GM23338 (cell line): ENCODE measurements at regions not wholly inside any gene's neighbourhood (a gene's known extent, or its start where the extent isn't known, plus 50 kb on each side); places are given as distances from the start of the nearest gene placed in this dataset.

Experiments used
- ATAC-seq: fragments of 200-7000 bp; cut with Tn5 transposase; 3 replicates; pipeline ENCODE4 v1.9.1; 2020
- DNase-seq: peaks from one replicate; pipeline ENCODE4 v3.0.0-alpha.2; 2015; ENCODE audit warnings: low spot score
- H2AFZ ChIP-seq: fragments of 200-600 bp; sonication (generic); 2 replicates; pipeline ENCODE4 v1.8.0; 2016; ENCODE audit warnings: antibody characterized with exemption, mild to moderate bottlenecking, moderate library complexity
- H3F3A ChIP-seq: fragments of 200-600 bp; sonication (generic); replicated peaks from 2 replicates; pipeline ENCODE4 v1.8.0; 2017; ENCODE audit warnings: antibody characterized with exemption, mixed run types, low read depth
- H3K27ac ChIP-seq: fragments of 200-600 bp; sonication (generic); 2 replicates; pipeline ENCODE4 v1.6.1; 2016; ENCODE audit warnings: low read depth
- H3K27me3 ChIP-seq: fragments of 200-600 bp; sonication (generic); 2 replicates; pipeline ENCODE4 v1.8.0; 2016; ENCODE audit warnings: mild to moderate bottlenecking, mixed run types, moderate library complexity; ENCODE audit not compliant: insufficient read depth
- H3K36me3 ChIP-seq: fragments of 200-600 bp; sonication (generic); 2 replicates; pipeline ENCODE4 v1.8.0; 2016; ENCODE audit warnings: mild to moderate bottlenecking; ENCODE audit not compliant: insufficient read depth
- H3K4me1 ChIP-seq: fragments of 200-600 bp; sonication (generic); 2 replicates; pipeline ENCODE4 v1.8.0; 2016; ENCODE audit warnings: mild to moderate bottlenecking, moderate library complexity; ENCODE audit not compliant: insufficient read depth
- H3K4me2 ChIP-seq: fragments of 200-600 bp; sonication (generic); 2 replicates; pipeline ENCODE4 v1.7.1; 2017; ENCODE audit warnings: mixed run types
- H3K4me3 ChIP-seq: fragments of 200-600 bp; sonication (generic); 2 replicates; pipeline ENCODE4 v1.6.1; 2016; ENCODE audit warnings: mixed run types
- H3K79me2 ChIP-seq: fragments of 200-600 bp; sonication (generic); replicated peaks from 2 replicates; pipeline ENCODE4 v1.8.0; 2017; ENCODE audit warnings: mild to moderate bottlenecking; ENCODE audit not compliant: insufficient read depth
- H3K9me2 ChIP-seq: fragments of 200-600 bp; sonication (generic); 2 replicates; pipeline ENCODE4 v1.8.0; 2017; ENCODE audit not compliant: insufficient read depth
- H4K20me1 ChIP-seq: fragments of 200-600 bp; sonication (generic); replicated peaks from 2 replicates; pipeline ENCODE4 v1.8.0; 2017; ENCODE audit warnings: mild to moderate bottlenecking; ENCODE audit not compliant: insufficient read depth
- H3K27ac Mint-ChIP-seq: 2 replicates; pipeline ENCODE4 v1.8.0; 2020; ENCODE audit warnings: inconsistent platforms, mild to moderate bottlenecking, moderate library complexity, mixed read lengths
- H3K27me3 Mint-ChIP-seq: 3 replicates; pipeline ENCODE4 v1.8.0; 2022; ENCODE audit warnings: low read depth, mild to moderate bottlenecking, moderate library complexity, mixed read lengths, inconsistent platforms; ENCODE audit not compliant: insufficient read depth, poor library complexity
- H3K36me3 Mint-ChIP-seq: 3 replicates; pipeline ENCODE4 v1.8.0; 2021; ENCODE audit warnings: low read depth, mild to moderate bottlenecking, inconsistent platforms, moderate library complexity, mixed read lengths
- H3K4me1 Mint-ChIP-seq: 3 replicates; pipeline ENCODE4 v1.8.0; 2020; ENCODE audit warnings: mild to moderate bottlenecking, inconsistent platforms, mixed read lengths
- H3K4me3 Mint-ChIP-seq: 3 replicates; pipeline ENCODE4 v1.8.0; 2021; ENCODE audit warnings: moderate library complexity, mild to moderate bottlenecking, inconsistent platforms, mixed read lengths
- H3K9me3 Mint-ChIP-seq: 3 replicates; pipeline ENCODE4 v1.8.0; 2020; ENCODE audit warnings: moderate library complexity, mild to moderate bottlenecking, inconsistent platforms, mixed read lengths
- CREB1 ChIP-seq: fragments of 250-450 bp; sonication (Bioruptor Pico); IDR thresholded peaks from 2 replicates; pipeline ENCODE4 v1.5.0; 2020; ENCODE audit warnings: low read depth, mild to moderate bottlenecking, moderate library complexity
- CTCF ChIP-seq, 2 experiments: fragments of 200-600 bp in 1 of 2; sonication (generic) in 1 of 2; conservative IDR thresholded peaks; 2 replicates each; pipeline versions ENCODE4 v1.5.1 to v1.6.1; 2016 to 2017; ENCODE audit warnings: antibody characterized with exemption in 2 of 2, low read depth in 2 of 2, mild to moderate bottlenecking in 2 of 2, moderate library complexity in 1 of 2
- ETS1 ChIP-seq: IDR thresholded peaks from 2 replicates; pipeline ENCODE4 v1.6.1; 2016; ENCODE audit warnings: antibody characterized with exemption
- EZH2 ChIP-seq: fragments of 200-600 bp; sonication (generic); IDR thresholded peaks from one replicate; pipeline ENCODE4 v1.8.0; 2017; ENCODE audit warnings: antibody characterized with exemption, mild to moderate bottlenecking, low read depth; ENCODE audit not compliant: unreplicated experiment
- EZH2phosphoT487 ChIP-seq: fragments of 200-600 bp; sonication (generic); IDR thresholded peaks from one replicate; pipeline ENCODE4 v1.8.1; 2018; ENCODE audit warnings: antibody characterized with exemption; ENCODE audit not compliant: unreplicated experiment
- JUNB ChIP-seq: IDR thresholded peaks from one replicate; pipeline ENCODE4 v1.6.1; 2016; ENCODE audit warnings: antibody characterized with exemption; ENCODE audit not compliant: unreplicated experiment
- NANOG ChIP-seq: IDR thresholded peaks from 2 replicates; pipeline ENCODE4 v1.6.1; 2016; ENCODE audit warnings: antibody characterized with exemption, borderline replicate concordance
- POLR2AphosphoS5 ChIP-seq: IDR thresholded peaks from 2 replicates; pipeline ENCODE4 v1.6.1; 2016; ENCODE audit warnings: antibody characterized with exemption, low read depth
- REST ChIP-seq: IDR thresholded peaks from one replicate; pipeline ENCODE4 v1.6.1; 2018; ENCODE audit warnings: antibody characterized with exemption; ENCODE audit not compliant: unreplicated experiment
- STAT1 ChIP-seq: IDR thresholded peaks from one replicate; pipeline ENCODE4 v1.6.1; 2016; ENCODE audit warnings: antibody characterized with exemption; ENCODE audit not compliant: unreplicated experiment
- ZNF114 ChIP-seq: fragments of 250-450 bp; sonication (Bioruptor Pico); IDR thresholded peaks from 2 replicates; pipeline ENCODE4 v1.5.0; 2020; ENCODE audit warnings: mild to moderate bottlenecking, moderate library complexity
- ZNF331 ChIP-seq: fragments of 250-450 bp; sonication (Bioruptor Pico); IDR thresholded peaks from 2 replicates; pipeline ENCODE4 v1.5.0; 2020; ENCODE audit warnings: low read depth, mild to moderate bottlenecking, moderate library complexity
- ZNF462 ChIP-seq: fragments of 250-450 bp; sonication (Bioruptor Pico); IDR thresholded peaks from 2 replicates; pipeline ENCODE4 v1.5.0; 2020; ENCODE audit warnings: mild to moderate bottlenecking, moderate library complexity

GRCh38 chr12:89244536-89244935 lies 107.8 kb downstream of the DUSP6 start (continued):
- TF ChIP-seq ZNF462 (no peak), ZNF331 (CRISPR knock-in tag) (no peak), CREB1 (no peak), POLR2AphosphoS5 (no peak), STAT1 (no peak), EZH2phosphoT487 (no peak), JUNB (no peak), EZH2 (no peak)

- H3K27me3 Mint-ChIP-seq = peaks cover 2% of the 10 kb centered on the region
- H3K4me2 ChIP-seq = no peak overlapping the region
- no peaks in the 10 kb centered on the region for H3K79me2 ChIP-seq
- no peak overlapping the region for H3K4me3 Mint-ChIP-seq
- no peak overlapping the region for H3K27ac Mint-ChIP-seq
- H3K4me1 Mint-ChIP-seq = peaks cover 49% of the 10 kb centered on the region
- H3K4me1 ChIP-seq = peaks cover 48% of the 10 kb centered on the region
- no peak for DNase-seq
- H3K27ac ChIP-seq = no peak overlapping the region
- peaks cover 6% of the 10 kb centered on the region; the same call in 2 of the 3 replicates for H3K9me3 Mint-ChIP-seq
- no peaks in the 10 kb centered on the region for H3F3A ChIP-seq
- no peak for ATAC-seq
- peaks cover 6% of the 10 kb centered on the region; the same call in 1 of the 3 replicates for H3K36me3 Mint-ChIP-seq
- H4K20me1 ChIP-seq = no peaks in the 10 kb centered on the region
- H3K36me3 ChIP-seq = no peaks in the 10 kb centered on the region
- no peak overlapping the region for H2AFZ ChIP-seq
- H3K27me3 ChIP-seq = peaks cover 37% of the 10 kb centered on the region
- H3K9me2 ChIP-seq = no peaks in the 10 kb centered on the region
- no peak overlapping the region for H3K4me3 ChIP-seq
- TF ChIP-seq NANOG (no peak), CTCF (conservative IDR thresholded peaks at IDR 0.05; ENCODE audit: low read depth in 2 of 2) (no peak), STAT1 (no peak), ETS1 (no peak), ZNF114 (CRISPR knock-in tag) (no peak), EZH2phosphoT487 (no peak), REST (no peak), EZH2 (no peak), JUNB (no peak), ZNF331 (CRISPR knock-in tag) (no peak)
Measured at GRCh38 chr12:89243771-89244170, 108.5 kb downstream of the DUSP6 start.
